KMS-11 (cell line): ENCODE measurements at regions not wholly inside any gene's neighbourhood (a gene's known extent, or its start where the extent isn't known, plus 50 kb on each side); places are given as distances from the start of the nearest gene placed in this dataset.

Experiments
- H2AFZ ChIP-seq: fragments of 200-600 bp; sonication (generic); 2 replicates; pipeline ENCODE4 v1.6.1; 2016; ENCODE audit warnings: antibody characterized with exemption, mixed run types, low read depth
- H3K27ac ChIP-seq: fragments of 200-600 bp; sonication (generic); 2 replicates; pipeline ENCODE4 v1.6.1; 2016; ENCODE audit warnings: mild to moderate bottlenecking, mixed run types
- H3K27me3 ChIP-seq: fragments of 200-600 bp; sonication (generic); 2 replicates; pipeline ENCODE4 v1.6.1; 2017; ENCODE audit warnings: mild to moderate bottlenecking, low read depth, mixed run types, moderate library complexity; ENCODE audit not compliant: insufficient read depth
- H3K36me3 ChIP-seq: fragments of 200-600 bp; sonication (generic); 2 replicates; pipeline ENCODE4 v1.6.1; 2017; ENCODE audit warnings: mild to moderate bottlenecking, mixed run types; ENCODE audit not compliant: insufficient read depth
- H3K4me1 ChIP-seq: fragments of 200-600 bp; sonication (generic); 2 replicates; pipeline ENCODE4 v1.6.1; 2016; ENCODE audit warnings: mild to moderate bottlenecking, low read depth, mixed run types; ENCODE audit not compliant: poor library complexity, severe bottlenecking
- H3K4me2 ChIP-seq: fragments of 200-600 bp; sonication (generic); 2 replicates; pipeline ENCODE4 v1.7.0; 2016; ENCODE audit warnings: mild to moderate bottlenecking, mixed run types
- H3K4me3 ChIP-seq: fragments of 200-600 bp; sonication (generic); IDR thresholded peaks from 2 replicates; pipeline ENCODE4 v1.6.1; 2017; ENCODE audit warnings: low read depth, low read length, mixed read lengths; ENCODE audit not compliant: insufficient read depth
- H3K79me2 ChIP-seq: fragments of 200-600 bp; sonication (generic); 2 replicates; pipeline ENCODE4 v1.6.1; 2016; ENCODE audit warnings: low read depth, mixed run types; ENCODE audit not compliant: insufficient read depth
- H3K9ac ChIP-seq: fragments of 200-600 bp; sonication (generic); 2 replicates; pipeline ENCODE4 v1.6.1; 2016; ENCODE audit warnings: mild to moderate bottlenecking, mixed run types
- H4K20me1 ChIP-seq: fragments of 200-600 bp; sonication (generic); 2 replicates; pipeline ENCODE4 v1.6.1; 2016; ENCODE audit warnings: mild to moderate bottlenecking, mixed run types; ENCODE audit not compliant: insufficient read depth
- TF ChIP-seq, protein P1 (sequence below): fragments of 200-600 bp; sonication (generic); conservative IDR thresholded peaks from 2 replicates; pipeline ENCODE4 v1.6.1; 2017; ENCODE audit warnings: low read depth, mild to moderate bottlenecking, antibody characterized with exemption, low read length, moderate library complexity, mixed read lengths

DNA sequence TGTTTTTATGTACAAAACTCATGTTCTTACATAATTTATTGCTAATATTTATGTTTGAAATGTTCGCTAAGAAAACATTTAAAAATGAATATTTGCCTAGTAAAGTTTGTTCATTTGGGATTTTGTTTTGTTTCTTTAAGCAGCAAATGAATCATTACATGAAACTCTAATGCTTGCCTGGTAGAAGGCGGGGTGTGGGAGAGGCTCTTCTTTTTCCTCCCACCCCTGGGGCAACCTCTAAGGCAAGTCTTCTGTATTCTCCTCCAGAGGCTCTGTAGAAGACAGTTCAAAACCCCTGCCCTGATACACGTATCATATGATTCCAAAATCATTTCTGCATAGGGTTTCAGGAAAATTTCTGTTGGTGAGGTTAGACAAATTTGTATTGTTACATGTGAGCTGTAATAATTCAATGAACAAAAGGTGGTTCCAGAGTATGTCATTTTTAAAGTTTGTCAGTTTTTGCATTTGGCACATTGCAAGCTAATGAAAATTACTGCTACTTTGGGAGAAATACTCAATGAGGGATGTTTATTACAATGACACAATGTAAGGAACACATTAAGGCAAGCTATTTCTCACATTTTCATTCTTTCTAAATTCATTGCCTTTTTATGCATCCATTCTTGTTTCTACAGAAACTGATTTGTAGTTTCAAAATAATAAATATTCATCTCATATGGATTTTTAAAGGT, 302.3 kb upstream of the UBE2E3 start:
- Histone ChIP-seq H3K9ac (no peak overlapping the region), H3K79me2 (no peaks in the 10 kb centered on the region), H3K4me2 (no peak overlapping the region), H3K4me3 (no peak overlapping the region), H3K27me3 (no peaks in the 10 kb centered on the region), H3K4me1 (no peaks in the 10 kb centered on the region), H3K27ac (no peak overlapping the region), H2AFZ (no peak overlapping the region), H3K36me3 (no peaks in the 10 kb centered on the region), H4K20me1 (no peaks in the 10 kb centered on the region)
- TF ChIP-seq, protein P1, sequence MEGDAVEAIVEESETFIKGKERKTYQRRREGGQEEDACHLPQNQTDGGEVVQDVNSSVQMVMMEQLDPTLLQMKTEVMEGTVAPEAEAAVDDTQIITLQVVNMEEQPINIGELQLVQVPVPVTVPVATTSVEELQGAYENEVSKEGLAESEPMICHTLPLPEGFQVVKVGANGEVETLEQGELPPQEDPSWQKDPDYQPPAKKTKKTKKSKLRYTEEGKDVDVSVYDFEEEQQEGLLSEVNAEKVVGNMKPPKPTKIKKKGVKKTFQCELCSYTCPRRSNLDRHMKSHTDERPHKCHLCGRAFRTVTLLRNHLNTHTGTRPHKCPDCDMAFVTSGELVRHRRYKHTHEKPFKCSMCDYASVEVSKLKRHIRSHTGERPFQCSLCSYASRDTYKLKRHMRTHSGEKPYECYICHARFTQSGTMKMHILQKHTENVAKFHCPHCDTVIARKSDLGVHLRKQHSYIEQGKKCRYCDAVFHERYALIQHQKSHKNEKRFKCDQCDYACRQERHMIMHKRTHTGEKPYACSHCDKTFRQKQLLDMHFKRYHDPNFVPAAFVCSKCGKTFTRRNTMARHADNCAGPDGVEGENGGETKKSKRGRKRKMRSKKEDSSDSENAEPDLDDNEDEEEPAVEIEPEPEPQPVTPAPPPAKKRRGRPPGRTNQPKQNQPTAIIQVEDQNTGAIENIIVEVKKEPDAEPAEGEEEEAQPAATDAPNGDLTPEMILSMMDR, result no peak

- Histone ChIP-seq H3K27me3 (no peaks in the 10 kb centered on the region), H2AFZ (no peak overlapping the region), H3K27ac (no peak overlapping the region), H3K4me1 (no peaks in the 10 kb centered on the region), H4K20me1 (no peaks in the 10 kb centered on the region), H3K9ac (no peak overlapping the region), H3K4me2 (no peak overlapping the region), H3K4me3 (no peak overlapping the region), H3K36me3 (no peaks in the 10 kb centered on the region), H3K79me2 (no peaks in the 10 kb centered on the region)
- TF ChIP-seq, protein P1, result no peak
Measured at GRCh38 chr2:180677200-180677599, 303.2 kb upstream of the UBE2E3 start.

GRCh38 chr2:180676520-180677025, 303.8 kb upstream of the UBE2E3 start:
- no peaks in the 10 kb centered on the region for H3K4me1 ChIP-seq
- H3K27me3 ChIP-seq, result no peaks in the 10 kb centered on the region
- no peaks in the 10 kb centered on the region for H4K20me1 ChIP-seq
- H3K4me3 ChIP-seq, result no peak overlapping the region
- no peak overlapping the region for H3K4me2 ChIP-seq
- no peaks in the 10 kb centered on the region for H3K79me2 ChIP-seq
- H2AFZ ChIP-seq, result no peak overlapping the region
- no peaks in the 10 kb centered on the region for H3K36me3 ChIP-seq
- H3K27ac ChIP-seq, result no peak overlapping the region
- H3K9ac ChIP-seq, result no peak overlapping the region
- TF ChIP-seq, protein P1, result no peak

GRCh38 chr2:180675170-180675569, 305.2 kb upstream of the UBE2E3 start:
- Histone ChIP-seq H3K4me3 (no peak overlapping the region), H3K9ac (no peak overlapping the region), H2AFZ (no peak overlapping the region), H3K4me2 (no peak overlapping the region), H3K27ac (no peak overlapping the region), H3K27me3 (no peaks in the 10 kb centered on the region), H4K20me1 (no peaks in the 10 kb centered on the region), H3K36me3 (no peaks in the 10 kb centered on the region), H3K79me2 (no peaks in the 10 kb centered on the region), H3K4me1 (no peaks in the 10 kb centered on the region)
- TF ChIP-seq, protein P1, result no peak
